ENCODE measurements at regions not wholly inside any gene's neighbourhood (a gene's known extent, or its start where the extent isn't known, plus 50 kb on each side); places are given as distances from the start of the nearest gene placed in this dataset.

GRCh38 chr3:21894459-21895340, 143.7 kb upstream of the ZNF385D start:
- H3K9me3 ChIP-seq (ENCODE audit: insufficient read depth, low read length, severe bottlenecking), result no peaks in the 10 kb centered on the region
- H3K4me2 ChIP-seq (ENCODE audit: insufficient read depth, low read length), result no peak overlapping the region
- no peaks in the 10 kb centered on the region for H3K4me1 ChIP-seq (ENCODE audit: insufficient read depth, low read length)
- H3K27ac ChIP-seq (ENCODE audit: low read length), result no peak overlapping the region
- no peaks in the 10 kb centered on the region for H3K36me3 ChIP-seq (ENCODE audit: insufficient read depth, low read length)
- DNase-seq (no peak), ATAC-seq (ENCODE audit: insufficient read depth, low read depth) (no peak)
- H3K27me3 ChIP-seq (ENCODE audit: insufficient read depth, low read length, poor library complexity), result no peaks in the 10 kb centered on the region
- H3K4me3 ChIP-seq (ENCODE audit: low read depth in 1 of 2, low read length in 2 of 2), result no peak overlapping the region
- no peak overlapping the region for H3K9ac ChIP-seq (ENCODE audit: low read depth, low read length)
- no peak overlapping the region for H2AFZ ChIP-seq (ENCODE audit: low read depth, low read length)
- H4K20me1 ChIP-seq (ENCODE audit: insufficient read depth, low read length), result no peaks in the 10 kb centered on the region
- H3K79me2 ChIP-seq (ENCODE audit: insufficient read depth, low read length), result no peaks in the 10 kb centered on the region
- TF ChIP-seq EZH2 (IDR thresholded peaks at IDR 0.05; ENCODE audit: borderline replicate concordance, low read depth, low read length, severe bottlenecking) (no peak), CTCF (IDR thresholded peaks at IDR 0.05; ENCODE audit: borderline replicate concordance, extremely low read depth, low read length, poor library complexity, severe bottlenecking) (peak; percentile 53)

GRCh38 chr3:21898316-21898715, 147.3 kb upstream of the ZNF385D start:
- Histone ChIP-seq H3K36me3 (ENCODE audit: insufficient read depth, low read length) (no peaks in the 10 kb centered on the region), H3K27ac (ENCODE audit: low read length) (no peak overlapping the region)

GRCh38 chr3:21901484-21901883, 150.5 kb upstream of the ZNF385D start:
- TF ChIP-seq EZH2 (IDR thresholded peaks at IDR 0.05; ENCODE audit: borderline replicate concordance, low read depth, low read length, severe bottlenecking), result no peak
- Histone ChIP-seq H3K4me2 (ENCODE audit: insufficient read depth, low read length) (no peak overlapping the region), H3K36me3 (ENCODE audit: insufficient read depth, low read length) (no peaks in the 10 kb centered on the region), H3K4me1 (ENCODE audit: insufficient read depth, low read length) (no peaks in the 10 kb centered on the region), H3K4me3 (ENCODE audit: low read depth in 1 of 2, low read length in 2 of 2) (no peak overlapping the region), H3K9ac (ENCODE audit: low read depth, low read length) (no peak overlapping the region), H3K27me3 (ENCODE audit: insufficient read depth, low read length, poor library complexity) (no peaks in the 10 kb centered on the region), H4K20me1 (ENCODE audit: insufficient read depth, low read length) (no peaks in the 10 kb centered on the region), H3K9me3 (ENCODE audit: insufficient read depth, low read length, severe bottlenecking) (no peaks in the 10 kb centered on the region), H3K79me2 (ENCODE audit: insufficient read depth, low read length) (no peaks in the 10 kb centered on the region), H3K27ac (ENCODE audit: low read length) (no peak overlapping the region), H2AFZ (ENCODE audit: low read depth, low read length) (no peak overlapping the region)
- no peak for DNase-seq
- no peak for ATAC-seq (ENCODE audit: insufficient read depth, low read depth)

More at GRCh38 chr3:21898316-21898715, 147.3 kb upstream of the ZNF385D start:
- Histone ChIP-seq H2AFZ (ENCODE audit: low read depth, low read length) (no peak overlapping the region), H3K27me3 (ENCODE audit: insufficient read depth, low read length, poor library complexity) (no peaks in the 10 kb centered on the region), H3K4me1 (ENCODE audit: insufficient read depth, low read length) (no peaks in the 10 kb centered on the region), H3K4me3 (ENCODE audit: low read depth in 1 of 2, low read length in 2 of 2) (no peak overlapping the region), H3K79me2 (ENCODE audit: insufficient read depth, low read length) (no peaks in the 10 kb centered on the region), H3K9me3 (ENCODE audit: insufficient read depth, low read length, severe bottlenecking) (no peaks in the 10 kb centered on the region), H3K9ac (ENCODE audit: low read depth, low read length) (no peak overlapping the region), H4K20me1 (ENCODE audit: insufficient read depth, low read length) (no peaks in the 10 kb centered on the region), H3K4me2 (ENCODE audit: insufficient read depth, low read length) (no peak overlapping the region)
- ATAC-seq (ENCODE audit: insufficient read depth, low read depth), result no peak
- no peak for DNase-seq
- TF ChIP-seq CTCF (IDR thresholded peaks at IDR 0.05; ENCODE audit: borderline replicate concordance, extremely low read depth, low read length, poor library complexity, severe bottlenecking), result no peak
- no peak for TF ChIP-seq EZH2 (IDR thresholded peaks at IDR 0.05; ENCODE audit: borderline replicate concordance, low read depth, low read length, severe bottlenecking)

- DNase-seq, result no peak
- no peaks in the 10 kb centered on the region for H4K20me1 ChIP-seq (ENCODE audit: insufficient read depth, low read length)
- TF ChIP-seq EZH2 (IDR thresholded peaks at IDR 0.05; ENCODE audit: borderline replicate concordance, low read depth, low read length, severe bottlenecking) (no peak), CTCF (IDR thresholded peaks at IDR 0.05; ENCODE audit: borderline replicate concordance, extremely low read depth, low read length, poor library complexity, severe bottlenecking) (no peak)
Observed at GRCh38 chr3:21902956-21903355, 151.9 kb upstream of the ZNF385D start.

More at GRCh38 chr3:21902956-21903355, 151.9 kb upstream of the ZNF385D start:
- no peak for ATAC-seq (ENCODE audit: insufficient read depth, low read depth)
- Histone ChIP-seq H3K4me3 (ENCODE audit: low read depth in 1 of 2, low read length in 2 of 2) (no peak overlapping the region), H3K27me3 (ENCODE audit: insufficient read depth, low read length, poor library complexity) (no peaks in the 10 kb centered on the region), H3K4me1 (ENCODE audit: insufficient read depth, low read length) (no peaks in the 10 kb centered on the region), H2AFZ (ENCODE audit: low read depth, low read length) (no peak overlapping the region), H3K4me2 (ENCODE audit: insufficient read depth, low read length) (no peak overlapping the region), H3K36me3 (ENCODE audit: insufficient read depth, low read length) (no peaks in the 10 kb centered on the region), H3K79me2 (ENCODE audit: insufficient read depth, low read length) (no peaks in the 10 kb centered on the region), H3K27ac (ENCODE audit: low read length) (no peak overlapping the region), H3K9ac (ENCODE audit: low read depth, low read length) (no peak overlapping the region), H3K9me3 (ENCODE audit: insufficient read depth, low read length, severe bottlenecking) (no peaks in the 10 kb centered on the region)

All from DND-41 (cell line).